Natural killer cell (primary cell): ENCODE measurements at regions not wholly inside any gene's neighbourhood (a gene's known extent, or its start where the extent isn't known, plus 50 kb on each side); places are given as distances from the start of the nearest gene placed in this dataset.

Experiments used
- ATAC-seq, 3 donors: fragments of 150-1000 bp in 2 of 3; fragments of 200-7000 bp in 1 of 3; cut with Tn5 transposase; 1 replicate in 1 of 3; 2 replicates in 2 of 3; pipeline ENCODE4 v1.10.0; 2021; ENCODE audit warnings: mild to moderate bottlenecking in 2 of 3, moderate library complexity in 2 of 3
- DNase-seq, 2 donors: peaks; one replicate each; pipeline versions ENCODE4 v3.0.0 to v3.0.0-alpha.2; 2013 to 2021; ENCODE audit warnings: mixed read lengths in 1 of 2
- H3K27ac ChIP-seq: one replicate; pipeline ENCODE4 v1.5.1; 2013; ENCODE audit warnings: mild to moderate bottlenecking, low read length
- H3K27me3 ChIP-seq: one replicate; pipeline ENCODE4 v1.6.1; 2013; ENCODE audit warnings: low read length; ENCODE audit not compliant: control insufficient read depth, insufficient read depth
- H3K36me3 ChIP-seq: one replicate; pipeline ENCODE4 v1.6.1; 2013; ENCODE audit warnings: low read length; ENCODE audit not compliant: control insufficient read depth, insufficient read depth
- H3K4me1 ChIP-seq: one replicate; pipeline ENCODE4 v1.6.1; 2013; ENCODE audit warnings: low read length; ENCODE audit not compliant: control insufficient read depth, insufficient read depth
- H3K4me3 ChIP-seq: one replicate; pipeline ENCODE4 v1.5.1; 2013; ENCODE audit warnings: low read length
- H3K9me3 ChIP-seq: one replicate; pipeline ENCODE4 v1.6.1; 2013; ENCODE audit warnings: low read length; ENCODE audit not compliant: control insufficient read depth, insufficient read depth
- H3K27ac Mint-ChIP-seq, 2 donors: one replicate each; pipeline ENCODE4 v1.8.0; 2022; ENCODE audit warnings: mild to moderate bottlenecking in 2 of 2, mixed read lengths in 2 of 2, moderate library complexity in 1 of 2
- H3K27me3 Mint-ChIP-seq, 2 donors: one replicate each; pipeline ENCODE4 v1.8.0; 2022; ENCODE audit warnings: low read depth in 2 of 2, mixed read lengths in 2 of 2
- H3K36me3 Mint-ChIP-seq: one replicate; pipeline ENCODE4 v1.8.0; 2022; ENCODE audit warnings: mixed read lengths
- H3K4me1 Mint-ChIP-seq, 2 donors: one replicate each; pipeline ENCODE4 v1.8.0; 2022; ENCODE audit warnings: mixed read lengths in 2 of 2
- H3K4me3 Mint-ChIP-seq: one replicate; pipeline ENCODE4 v1.8.0; 2022; ENCODE audit warnings: mild to moderate bottlenecking, moderate library complexity, mixed read lengths
- H3K9me3 Mint-ChIP-seq, 2 donors: one replicate each; pipeline ENCODE4 v1.8.0; 2022; ENCODE audit warnings: mixed read lengths in 2 of 2
- WGBS: methylation state at CpG from one replicate; pipeline ENCODE4 v1.1.7; 2013; ENCODE audit warnings: missing lambda C conversion rate; ENCODE audit not compliant: insufficient coverage; 5-methylcytosine and 5-hydroxymethylcytosine counted together
- intact Hi-C: fragments of 100-400 bp; cut with micrococcal nuclease; formaldehyde crosslinking; loops from one replicate; pipeline ENCODE4 v1.14.2; 2022
- TF ChIP-seq, protein P1 (sequence below): fragments of 200-600 bp; IDR thresholded peaks from one replicate; pipeline ENCODE4 v1.8.0; 2022; ENCODE audit warnings: antibody characterized with exemption

DNA sequence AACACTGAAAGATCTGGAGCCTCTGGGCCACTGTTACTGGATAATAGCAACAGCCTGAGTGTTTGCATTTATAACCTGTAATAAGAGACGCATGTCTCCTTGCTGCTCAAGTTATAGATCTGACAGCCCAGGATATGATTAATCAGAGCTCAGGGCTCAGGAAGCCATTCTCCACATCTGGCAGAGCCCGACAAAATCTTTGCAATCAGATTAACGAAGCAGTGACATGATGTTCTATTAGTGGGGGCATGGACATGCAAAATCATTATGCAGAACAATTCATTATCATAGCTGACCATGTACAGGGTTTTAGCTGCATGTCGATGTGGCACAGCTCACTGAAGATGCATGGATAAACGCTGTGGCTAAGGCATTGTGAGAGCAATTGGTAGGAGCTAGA lies 730.3 kb downstream of the ZNF385D start:
- H3K36me3 ChIP-seq, result no peaks in the 10 kb centered on the region
- no peak overlapping the region for H3K4me3 ChIP-seq
- no peak for DNase-seq
- 70% methylated on average over 5 of the region's 5 CpGs for WGBS
- peaks cover 11% of the 10 kb centered on the region for H3K9me3 ChIP-seq
- no peak overlapping the region for H3K27ac ChIP-seq
- intact Hi-C loops, result no loop called here
- H3K4me1 ChIP-seq, result no peaks in the 10 kb centered on the region
- Mint-ChIP-seq H3K27me3 (no peaks in the 10 kb centered on the region), H3K4me1 (no peaks in the 10 kb centered on the region), H3K36me3 (peaks cover 7% of the 10 kb centered on the region), H3K4me3 (no peak overlapping the region), H3K27ac (no peak overlapping the region), H3K9me3 (peaks cover 16 to 27% of the 10 kb centered on the region in 2 donors)
- TF ChIP-seq, protein P1, sequence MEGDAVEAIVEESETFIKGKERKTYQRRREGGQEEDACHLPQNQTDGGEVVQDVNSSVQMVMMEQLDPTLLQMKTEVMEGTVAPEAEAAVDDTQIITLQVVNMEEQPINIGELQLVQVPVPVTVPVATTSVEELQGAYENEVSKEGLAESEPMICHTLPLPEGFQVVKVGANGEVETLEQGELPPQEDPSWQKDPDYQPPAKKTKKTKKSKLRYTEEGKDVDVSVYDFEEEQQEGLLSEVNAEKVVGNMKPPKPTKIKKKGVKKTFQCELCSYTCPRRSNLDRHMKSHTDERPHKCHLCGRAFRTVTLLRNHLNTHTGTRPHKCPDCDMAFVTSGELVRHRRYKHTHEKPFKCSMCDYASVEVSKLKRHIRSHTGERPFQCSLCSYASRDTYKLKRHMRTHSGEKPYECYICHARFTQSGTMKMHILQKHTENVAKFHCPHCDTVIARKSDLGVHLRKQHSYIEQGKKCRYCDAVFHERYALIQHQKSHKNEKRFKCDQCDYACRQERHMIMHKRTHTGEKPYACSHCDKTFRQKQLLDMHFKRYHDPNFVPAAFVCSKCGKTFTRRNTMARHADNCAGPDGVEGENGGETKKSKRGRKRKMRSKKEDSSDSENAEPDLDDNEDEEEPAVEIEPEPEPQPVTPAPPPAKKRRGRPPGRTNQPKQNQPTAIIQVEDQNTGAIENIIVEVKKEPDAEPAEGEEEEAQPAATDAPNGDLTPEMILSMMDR, result no peak
- H3K27me3 ChIP-seq, result no peaks in the 10 kb centered on the region
- ATAC-seq, result no peak

DNA sequence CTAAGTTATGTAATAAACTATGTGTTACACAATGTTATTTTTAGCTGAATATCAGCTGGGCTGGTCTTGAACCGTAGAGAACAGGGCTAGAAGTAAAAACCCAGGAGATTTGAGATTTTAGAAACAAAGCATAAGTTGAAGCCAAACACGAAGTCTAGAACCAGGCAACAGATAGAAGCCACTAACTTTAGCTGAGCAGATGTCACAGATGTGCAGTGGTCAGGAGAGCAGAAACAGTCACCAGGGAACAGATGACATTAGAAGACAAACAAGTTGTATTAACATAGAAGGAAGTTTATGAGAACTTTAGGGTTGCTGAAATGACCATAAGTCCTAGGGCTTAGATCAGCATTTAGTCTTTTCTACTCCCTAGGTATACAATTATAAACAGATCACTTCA lies 731.0 kb downstream of the ZNF385D start:
- TF ChIP-seq, protein P1, result no peak
- ATAC-seq, result no peak
- Histone ChIP-seq H3K27ac (no peak overlapping the region), H3K27me3 (no peaks in the 10 kb centered on the region), H3K9me3 (peaks cover 11% of the 10 kb centered on the region), H3K36me3 (no peaks in the 10 kb centered on the region), H3K4me3 (no peak overlapping the region), H3K4me1 (no peaks in the 10 kb centered on the region)
- DNase-seq, result no peak
- no peak overlapping the region for H3K27ac Mint-ChIP-seq
- intact Hi-C loops, result no loop called here
- peaks cover 16 to 23% of the 10 kb centered on the region in 2 donors for H3K9me3 Mint-ChIP-seq
- H3K36me3 Mint-ChIP-seq, result peaks cover 13% of the 10 kb centered on the region
- H3K4me3 Mint-ChIP-seq, result no peak overlapping the region
- no peaks in the 10 kb centered on the region for H3K27me3 Mint-ChIP-seq
- H3K4me1 Mint-ChIP-seq, result no peaks in the 10 kb centered on the region
- WGBS, result 62% methylated on average over 2 of the region's 2 CpGs

DNA sequence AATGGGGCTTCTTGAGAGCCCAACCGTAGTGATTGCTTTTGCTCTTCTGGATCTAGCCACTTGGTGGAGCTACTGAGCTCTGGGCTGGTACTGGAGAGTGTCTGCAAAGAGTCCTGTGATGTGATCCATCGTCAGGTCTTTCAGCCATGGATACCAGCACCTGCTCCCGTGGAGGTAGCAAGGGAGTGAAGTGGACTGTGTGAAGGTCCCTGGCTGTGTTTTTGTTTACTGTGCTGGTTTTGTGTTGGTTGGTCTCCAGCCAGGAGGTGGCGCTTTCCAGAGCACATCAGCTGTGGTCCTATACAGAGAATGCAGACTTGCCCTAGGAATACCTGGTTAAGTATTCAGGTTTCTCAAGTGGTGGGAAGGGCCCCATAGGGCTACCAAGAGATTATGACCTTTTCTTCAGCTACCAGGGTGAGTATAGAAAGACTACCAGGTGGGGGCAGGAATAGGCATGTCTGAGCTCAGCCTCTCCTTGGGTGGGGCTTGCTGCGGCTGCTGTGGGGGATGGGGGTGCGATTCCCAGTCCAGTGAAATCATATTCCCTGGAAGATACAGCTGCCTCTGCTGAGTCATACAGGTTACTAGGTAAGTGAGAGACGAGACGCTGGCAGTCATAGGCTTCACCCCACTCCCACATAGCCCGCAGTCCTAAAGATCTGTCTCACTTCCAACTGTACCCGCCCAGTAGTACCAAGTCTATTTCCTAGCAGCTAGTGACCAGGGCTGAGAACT lies 733.7 kb downstream of the ZNF385D start:
- intact Hi-C loops, result no loop called here
- H3K4me1 ChIP-seq, result no peaks in the 10 kb centered on the region
- Mint-ChIP-seq H3K27ac (no peak overlapping the region), H3K27me3 (no peaks in the 10 kb centered on the region), H3K9me3 (peaks cover 24 to 29% of the 10 kb centered on the region in 2 donors), H3K4me3 (no peak overlapping the region), H3K4me1 (no peaks in the 10 kb centered on the region), H3K36me3 (peaks cover 30% of the 10 kb centered on the region)
- no peak for DNase-seq
- ATAC-seq, result no peak
- no peaks in the 10 kb centered on the region for H3K27me3 ChIP-seq
- 93% methylated on average over 10 of the region's 10 CpGs for WGBS
- TF ChIP-seq, protein P1, result no peak
- H3K27ac ChIP-seq, result no peak overlapping the region
- no peak overlapping the region for H3K4me3 ChIP-seq
- H3K9me3 ChIP-seq, result peaks cover 11% of the 10 kb centered on the region
- no peaks in the 10 kb centered on the region for H3K36me3 ChIP-seq

DNA sequence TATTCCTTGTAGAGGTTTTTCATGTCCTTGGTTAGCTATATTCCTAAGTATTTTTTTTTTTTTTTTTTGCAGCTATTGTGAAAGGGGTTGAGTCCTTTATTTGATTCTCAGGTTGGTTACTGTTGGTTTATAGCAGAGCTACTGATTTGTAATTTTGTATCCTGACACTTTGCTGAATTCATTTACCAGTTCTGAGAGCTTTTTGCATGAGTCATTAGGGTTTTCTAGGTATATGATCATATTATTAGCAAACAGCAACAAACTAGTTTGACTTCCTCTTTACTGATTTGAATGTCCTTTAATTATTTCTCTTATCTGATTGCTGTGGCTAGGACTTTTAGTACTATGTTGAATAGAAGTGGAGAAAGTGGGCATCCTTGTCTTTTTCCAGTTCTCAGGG lies 737.4 kb downstream of the ZNF385D start:
- TF ChIP-seq, protein P1, result no peak
- no peaks in the 10 kb centered on the region for H3K4me1 Mint-ChIP-seq
- Histone ChIP-seq H3K4me3 (no peak overlapping the region), H3K27ac (no peak overlapping the region), H3K9me3 (peaks cover 11% of the 10 kb centered on the region), H3K27me3 (no peaks in the 10 kb centered on the region), H3K36me3 (no peaks in the 10 kb centered on the region), H3K4me1 (no peaks in the 10 kb centered on the region)
- H3K36me3 Mint-ChIP-seq, result peaks cover 30% of the 10 kb centered on the region
- ATAC-seq, result no peak
- DNase-seq, result no peak
- H3K9me3 Mint-ChIP-seq, result peaks cover 23 to 30% of the 10 kb centered on the region in 2 donors
- no peaks in the 10 kb centered on the region for H3K27me3 Mint-ChIP-seq
- intact Hi-C loops, result no loop called here
- H3K4me3 Mint-ChIP-seq, result no peak overlapping the region
- H3K27ac Mint-ChIP-seq, result no peak overlapping the region
